ENCODE measurements at regions not wholly inside any gene's neighbourhood (a gene's known extent, or its start where the extent isn't known, plus 50 kb on each side); places are given as distances from the start of the nearest gene placed in this dataset.

DNA sequence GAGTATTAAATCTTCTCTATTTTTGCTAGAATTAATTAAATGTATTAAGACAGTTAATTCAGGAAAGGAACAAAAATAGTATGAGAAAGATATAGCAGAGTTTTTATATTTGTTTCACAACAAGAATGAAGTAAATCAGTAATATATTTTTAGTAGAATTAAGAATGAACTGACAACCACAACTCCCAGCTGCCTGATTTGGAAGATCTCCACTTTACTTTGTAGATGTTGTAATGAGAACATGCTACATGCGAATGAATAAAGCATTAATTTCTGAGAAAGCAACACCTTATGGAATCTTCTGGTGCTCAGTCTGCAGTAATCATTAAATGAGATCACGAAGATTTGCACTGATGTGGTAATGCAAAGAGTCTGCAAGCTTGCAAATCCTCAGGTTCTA is 695.6 kb upstream of the PCDH7 start:
- Histone ChIP-seq H4K8ac (ENCODE audit: low read depth, low read length) (no peak overlapping the region), H3K18ac (ENCODE audit: low read length) (no peak overlapping the region), H3K9ac (ENCODE audit: low read depth, low read length, poor library complexity) (no peak overlapping the region), H4K91ac (ENCODE audit: low read depth, low read length, poor library complexity) (no peak overlapping the region), H3K4ac (ENCODE audit: low read length) (no peak overlapping the region), H2BK5ac (ENCODE audit: low read length) (no peak overlapping the region), H2BK12ac (ENCODE audit: low read length) (no peak overlapping the region), H3K4me2 (ENCODE audit: insufficient read depth, low read length, poor library complexity, severe bottlenecking) (no peak overlapping the region), H2BK120ac (ENCODE audit: low read depth, low read length) (no peak overlapping the region), H3K27me3 (ENCODE audit: control insufficient read depth in 3 of 3, insufficient read depth in 3 of 3, low read depth in 1 of 3, low read length in 3 of 3) (no peaks in the 10 kb centered on the region), H3K4me1 (ENCODE audit: control insufficient read depth in 2 of 2, insufficient read depth in 1 of 2, low read depth in 1 of 2, low read length in 2 of 2) (no peaks in the 10 kb centered on the region), H2AFZ (ENCODE audit: low read length) (no peak overlapping the region), H3K79me1 (ENCODE audit: low read depth, low read length) (no peaks in the 10 kb centered on the region), H3K9me3 (replicated peaks in 1 of 2; ENCODE audit: control insufficient read depth in 2 of 2, insufficient read depth in 1 of 2, low read depth in 1 of 2, low read length in 2 of 2) (no peaks in the 10 kb centered on the region), H2AK5ac (ENCODE audit: low read depth, low read length) (no peak overlapping the region), H3K14ac (ENCODE audit: low read length) (no peak overlapping the region), H3K27ac (replicated peaks; ENCODE audit: low read length) (no peak overlapping the region), H2BK15ac (ENCODE audit: low read length) (no peak overlapping the region), H3K23ac (ENCODE audit: low read depth, low read length, poor library complexity) (no peak overlapping the region), H3K36me3 (replicated peaks in 1 of 2; ENCODE audit: control insufficient read depth in 2 of 2, insufficient read depth in 2 of 2, low read length in 2 of 2) (no peaks in the 10 kb centered on the region), H3K4me3 (ENCODE audit: low read length in 2 of 2) (no peak overlapping the region)
- WGBS, 2 donors (ENCODE audit: extremely low coverage in 2 of 2, insufficient read length in 2 of 2, insufficient replicate concordance in 1 of 2) = no CpG with 5 or more reads among the region's 2 CpGs
- DNase-seq (ENCODE audit: low spot score) = no peak

DNA sequence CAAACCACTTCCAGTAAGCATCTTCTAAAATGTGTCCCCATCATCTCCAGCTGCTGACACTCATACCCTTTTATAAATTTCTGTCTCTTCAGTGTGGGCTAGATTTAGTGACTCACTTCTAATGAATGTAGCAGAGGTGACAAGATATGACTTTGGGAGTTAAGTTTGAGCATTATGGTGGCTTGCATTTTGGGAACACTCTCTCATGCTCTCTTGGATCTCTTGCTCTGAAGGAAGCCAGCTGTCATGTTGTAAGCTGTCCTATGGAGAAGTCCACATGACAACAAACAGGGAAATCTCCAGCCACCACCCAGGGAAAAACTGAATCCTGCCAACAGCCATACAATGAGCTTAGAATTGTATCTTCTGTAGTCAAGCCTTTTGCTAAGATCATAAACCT is 691.3 kb upstream of the PCDH7 start:
- H2BK12ac ChIP-seq (ENCODE audit: low read length) = no peak overlapping the region
- no peaks in the 10 kb centered on the region for H3K36me3 ChIP-seq (replicated peaks in 1 of 2; ENCODE audit: control insufficient read depth in 2 of 2, insufficient read depth in 2 of 2, low read length in 2 of 2)
- H3K9me3 ChIP-seq (replicated peaks in 1 of 2; ENCODE audit: control insufficient read depth in 2 of 2, insufficient read depth in 1 of 2, low read depth in 1 of 2, low read length in 2 of 2) = no peaks in the 10 kb centered on the region
- H3K27ac ChIP-seq (replicated peaks; ENCODE audit: low read length) = no peak overlapping the region
- no peaks in the 10 kb centered on the region for H3K4me1 ChIP-seq (ENCODE audit: control insufficient read depth in 2 of 2, insufficient read depth in 1 of 2, low read depth in 1 of 2, low read length in 2 of 2)
- DNase-seq (ENCODE audit: low spot score) = no peak
- H2AFZ ChIP-seq (ENCODE audit: low read length) = no peak overlapping the region
- H3K4me2 ChIP-seq (ENCODE audit: insufficient read depth, low read length, poor library complexity, severe bottlenecking) = no peak overlapping the region
- no peak overlapping the region for H2BK120ac ChIP-seq (ENCODE audit: low read depth, low read length)
- H2BK5ac ChIP-seq (ENCODE audit: low read length) = no peak overlapping the region
- no peak overlapping the region for H2BK15ac ChIP-seq (ENCODE audit: low read length)
- no peak overlapping the region for H3K4ac ChIP-seq (ENCODE audit: low read length)
- H3K23ac ChIP-seq (ENCODE audit: low read depth, low read length, poor library complexity) = no peak overlapping the region
- no peaks in the 10 kb centered on the region for H3K79me1 ChIP-seq (ENCODE audit: low read depth, low read length)
- no peak overlapping the region for H4K91ac ChIP-seq (ENCODE audit: low read depth, low read length, poor library complexity)
- H3K14ac ChIP-seq (ENCODE audit: low read length) = no peak overlapping the region
- H3K27me3 ChIP-seq (ENCODE audit: control insufficient read depth in 3 of 3, insufficient read depth in 3 of 3, low read depth in 1 of 3, low read length in 3 of 3) = no peaks in the 10 kb centered on the region
- no peak overlapping the region for H4K8ac ChIP-seq (ENCODE audit: low read depth, low read length)
- H3K9ac ChIP-seq (ENCODE audit: low read depth, low read length, poor library complexity) = no peak overlapping the region
- no peak overlapping the region for H3K4me3 ChIP-seq (ENCODE audit: low read length in 2 of 2)
- no peak overlapping the region for H2AK5ac ChIP-seq (ENCODE audit: low read depth, low read length)
- no peak overlapping the region for H3K18ac ChIP-seq (ENCODE audit: low read length)

- no peaks in the 10 kb centered on the region for H3K4me1 ChIP-seq (ENCODE audit: control insufficient read depth in 2 of 2, insufficient read depth in 1 of 2, low read depth in 1 of 2, low read length in 2 of 2)
- H4K8ac ChIP-seq (ENCODE audit: low read depth, low read length) = no peak overlapping the region
- H3K27me3 ChIP-seq (ENCODE audit: control insufficient read depth in 3 of 3, insufficient read depth in 3 of 3, low read depth in 1 of 3, low read length in 3 of 3) = no peaks in the 10 kb centered on the region
- H3K9me3 ChIP-seq (replicated peaks in 1 of 2; ENCODE audit: control insufficient read depth in 2 of 2, insufficient read depth in 1 of 2, low read depth in 1 of 2, low read length in 2 of 2) = no peaks in the 10 kb centered on the region
- H2BK12ac ChIP-seq (ENCODE audit: low read length) = no peak overlapping the region
- H3K4me3 ChIP-seq (ENCODE audit: low read length in 2 of 2) = no peak overlapping the region
- no peak overlapping the region for H2BK120ac ChIP-seq (ENCODE audit: low read depth, low read length)
- no peak overlapping the region for H3K14ac ChIP-seq (ENCODE audit: low read length)
- H3K79me1 ChIP-seq (ENCODE audit: low read depth, low read length) = no peaks in the 10 kb centered on the region
- no peak overlapping the region for H3K4ac ChIP-seq (ENCODE audit: low read length)
- no peak overlapping the region for H3K4me2 ChIP-seq (ENCODE audit: insufficient read depth, low read length, poor library complexity, severe bottlenecking)
- no peak overlapping the region for H2BK5ac ChIP-seq (ENCODE audit: low read length)
- H3K9ac ChIP-seq (ENCODE audit: low read depth, low read length, poor library complexity) = no peak overlapping the region
- H3K36me3 ChIP-seq (replicated peaks in 1 of 2; ENCODE audit: control insufficient read depth in 2 of 2, insufficient read depth in 2 of 2, low read length in 2 of 2) = no peaks in the 10 kb centered on the region
- no peak overlapping the region for H3K23ac ChIP-seq (ENCODE audit: low read depth, low read length, poor library complexity)
- DNase-seq (ENCODE audit: low spot score) = no peak
- no CpG with 5 or more reads among the region's 5 CpGs for WGBS, 2 donors (ENCODE audit: extremely low coverage in 2 of 2, insufficient read length in 2 of 2, insufficient replicate concordance in 1 of 2)
- no peak overlapping the region for H2BK15ac ChIP-seq (ENCODE audit: low read length)
- no peak overlapping the region for H2AK5ac ChIP-seq (ENCODE audit: low read depth, low read length)
- no peak overlapping the region for H3K18ac ChIP-seq (ENCODE audit: low read length)
- H4K91ac ChIP-seq (ENCODE audit: low read depth, low read length, poor library complexity) = no peak overlapping the region
- H3K27ac ChIP-seq (replicated peaks; ENCODE audit: low read length) = no peak overlapping the region
- no peak overlapping the region for H2AFZ ChIP-seq (ENCODE audit: low read length)
Measured at GRCh38 chr4:30056016-30056766, 664.0 kb upstream of the PCDH7 start.

DNA sequence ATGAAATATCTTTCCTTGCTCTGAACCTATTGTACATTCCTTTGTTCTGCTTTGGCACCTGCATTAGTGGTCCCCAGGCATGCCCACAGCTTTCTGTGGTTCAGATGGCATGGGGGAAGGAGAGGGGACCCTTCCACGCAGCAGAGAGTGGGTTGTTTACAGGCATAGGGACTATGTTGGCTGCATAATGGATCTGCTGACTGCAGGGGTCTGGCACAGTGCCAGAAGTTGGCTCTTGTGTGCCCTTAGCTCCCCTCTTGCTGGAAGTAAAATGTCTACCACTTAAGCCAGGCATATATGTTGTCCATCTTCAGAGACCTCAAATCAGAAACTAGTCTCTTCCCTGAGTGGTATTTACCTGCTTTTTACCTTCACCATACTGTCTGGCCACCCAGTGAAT is 651.9 kb upstream of the PCDH7 start:
- no peak for DNase-seq (ENCODE audit: low spot score)
- Histone ChIP-seq H3K27me3 (ENCODE audit: control insufficient read depth in 3 of 3, insufficient read depth in 3 of 3, low read depth in 1 of 3, low read length in 3 of 3) (no peaks in the 10 kb centered on the region), H3K14ac (ENCODE audit: low read length) (no peak overlapping the region), H3K4me3 (ENCODE audit: low read length in 2 of 2) (peak overlapping the region in 1 of 2 donors; percentile 14), H2BK12ac (ENCODE audit: low read length) (no peak overlapping the region), H3K4me2 (ENCODE audit: insufficient read depth, low read length, poor library complexity, severe bottlenecking) (no peak overlapping the region), H3K4me1 (ENCODE audit: control insufficient read depth in 2 of 2, insufficient read depth in 1 of 2, low read depth in 1 of 2, low read length in 2 of 2) (no peaks in the 10 kb centered on the region), H2AK5ac (ENCODE audit: low read depth, low read length) (no peak overlapping the region), H3K79me1 (ENCODE audit: low read depth, low read length) (no peaks in the 10 kb centered on the region), H2BK15ac (ENCODE audit: low read length) (no peak overlapping the region), H2BK5ac (ENCODE audit: low read length) (no peak overlapping the region), H3K36me3 (replicated peaks in 1 of 2; ENCODE audit: control insufficient read depth in 2 of 2, insufficient read depth in 2 of 2, low read length in 2 of 2) (no peaks in the 10 kb centered on the region), H3K9ac (ENCODE audit: low read depth, low read length, poor library complexity) (no peak overlapping the region), H2BK120ac (ENCODE audit: low read depth, low read length) (no peak overlapping the region), H4K91ac (ENCODE audit: low read depth, low read length, poor library complexity) (no peak overlapping the region), H3K27ac (replicated peaks; ENCODE audit: low read length) (no peak overlapping the region), H4K8ac (ENCODE audit: low read depth, low read length) (no peak overlapping the region), H3K9me3 (replicated peaks in 1 of 2; ENCODE audit: control insufficient read depth in 2 of 2, insufficient read depth in 1 of 2, low read depth in 1 of 2, low read length in 2 of 2) (no peaks in the 10 kb centered on the region), H2AFZ (ENCODE audit: low read length) (no peak overlapping the region), H3K18ac (ENCODE audit: low read length) (no peak overlapping the region), H3K23ac (ENCODE audit: low read depth, low read length, poor library complexity) (no peak overlapping the region), H3K4ac (ENCODE audit: low read length) (no peak overlapping the region)
- WGBS, 2 donors (ENCODE audit: extremely low coverage in 2 of 2, insufficient read length in 2 of 2, insufficient replicate concordance in 1 of 2) = no CpG with 5 or more reads among the region's 1 CpG
